ENCODE measurements at regions not wholly inside any gene's neighbourhood (a gene's known extent, or its start where the extent isn't known, plus 50 kb on each side); places are given as distances from the start of the nearest gene placed in this dataset.

- no peak for TF ChIP-seq EP300 (IDR thresholded peaks at IDR 0.05)
- no peak for TF ChIP-seq CTCF (IDR thresholded peaks at IDR 0.05)
These were observed 361.6 kb downstream of the GABRG2 start for GRCh38 chr5:162429142-162429541.

All from ovary (tissue), 3 donors.